ENCODE measurements at regions not wholly inside any gene's neighbourhood (a gene's known extent, or its start where the extent isn't known, plus 50 kb on each side); places are given as distances from the start of the nearest gene placed in this dataset.

DNA sequence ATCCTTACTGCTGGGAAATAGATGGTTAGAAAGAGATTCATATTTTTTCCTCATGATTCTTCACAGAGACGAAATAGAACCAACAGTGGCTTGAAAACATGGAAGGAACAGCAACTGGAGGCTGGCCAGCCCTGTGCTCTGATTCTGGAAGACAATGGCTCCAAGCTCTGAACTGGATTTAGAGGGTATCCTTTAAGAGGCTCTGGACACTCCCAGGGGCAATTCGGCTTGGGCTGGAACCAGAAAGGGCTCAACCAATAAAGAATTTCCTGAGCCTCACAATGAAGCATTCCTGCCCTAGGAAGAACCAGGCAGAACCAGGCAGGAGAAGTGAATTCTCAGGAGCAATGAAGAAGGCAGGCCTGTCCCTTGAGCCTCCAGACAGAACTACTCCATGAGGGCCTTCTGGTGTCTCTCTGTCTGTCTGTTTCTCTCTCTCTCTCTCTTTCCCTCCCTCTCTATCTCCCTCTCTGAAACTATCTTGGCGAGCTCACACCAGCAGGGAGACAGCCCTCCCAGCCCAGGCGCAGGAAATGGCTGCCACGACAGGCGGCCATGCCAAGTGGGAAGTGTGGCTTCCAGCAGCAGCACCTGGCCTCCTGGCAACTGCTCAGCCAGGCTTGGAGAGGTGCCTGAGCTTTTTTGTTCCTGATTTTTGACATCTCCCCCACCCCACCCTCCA, 93.3 kb downstream of the RCN1 start:
- Histone ChIP-seq H3K27me3 (replicated peaks in 2 of 5; ENCODE audit: control insufficient read depth in 4 of 5, insufficient read depth in 5 of 5, low read length in 4 of 5) (peaks cover 0 to 5% (median 0%) of the 10 kb centered on the region in 5 experiments), H3K4me3 (ENCODE audit: control insufficient read depth in 1 of 7, extremely low read depth in 1 of 7, insufficient read depth in 4 of 7, low read depth in 2 of 7, low read length in 6 of 7) (no peak overlapping the region), H3K9me3 (ENCODE audit: control extremely low read depth in 1 of 5, control insufficient read depth in 4 of 5, insufficient read depth in 2 of 5, low read depth in 1 of 5, low read length in 4 of 5) (no peaks in the 10 kb centered on the region), H3K4me1 (ENCODE audit: control extremely low read depth in 1 of 4, control insufficient read depth in 4 of 4, insufficient read depth in 4 of 4, low read length in 3 of 4) (peaks cover 0 to 24% (median 9%) of the 10 kb centered on the region in 4 experiments), H3K36me3 (ENCODE audit: control insufficient read depth in 4 of 4, insufficient read depth in 4 of 4, low read length in 3 of 4) (no peaks in the 10 kb centered on the region), H3K27ac (ENCODE audit: insufficient read depth in 1 of 2, low read depth in 1 of 2, low read length in 2 of 2, poor library complexity in 1 of 2, severe bottlenecking in 2 of 2) (no peak overlapping the region)
- DNase-seq, result no peak
- ChIA-PET POLR2A (no interaction called here), CTCF (interaction anchor here (0.8 to 2.5 kb wide), 4 partner anchors 8 to 135 kb away, joined by 3 to 12 read pairs (median 4); no protein-coding TSS in a partner anchor)
- WGBS (ENCODE audit: insufficient coverage), result 50% methylated on average over 2 of the region's 6 CpGs

DNA sequence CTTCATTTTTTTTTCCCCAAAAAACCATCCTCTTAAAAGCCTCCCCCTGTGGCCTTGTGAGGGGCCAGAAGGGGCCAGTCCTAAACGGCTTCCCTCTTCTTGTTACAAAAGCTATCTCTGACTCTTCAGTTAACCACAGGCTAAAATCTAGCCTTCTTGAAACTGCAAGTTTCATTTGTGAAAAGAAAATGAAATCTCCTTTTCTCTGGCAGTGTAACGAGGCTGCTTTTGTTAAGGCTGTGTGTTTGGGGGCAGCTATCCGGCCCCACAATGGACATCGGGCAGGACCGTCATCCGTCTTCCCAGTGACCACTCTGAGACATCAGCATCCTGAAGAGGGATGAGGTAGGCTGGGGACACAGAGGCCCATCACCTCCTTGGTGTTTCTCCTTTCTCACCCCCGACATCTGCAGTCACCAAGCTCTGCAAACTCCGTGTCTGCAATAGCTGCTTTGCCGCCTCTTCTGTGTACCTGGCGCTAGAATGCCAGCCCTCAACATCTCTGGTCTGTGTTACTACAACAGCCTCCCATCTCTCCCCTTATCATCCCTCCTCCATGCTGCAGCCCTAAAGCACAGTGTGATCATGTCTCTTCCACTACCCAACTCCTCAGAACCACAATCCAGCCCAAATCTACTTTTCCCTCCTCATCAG, 94.0 kb downstream of the RCN1 start:
- H3K36me3 ChIP-seq (ENCODE audit: control insufficient read depth in 4 of 4, insufficient read depth in 4 of 4, low read length in 3 of 4), result no peaks in the 10 kb centered on the region
- DNase-seq, result peak in 2 of 3 donors; percentile 27 to 58
- H3K27me3 ChIP-seq (replicated peaks in 2 of 5; ENCODE audit: control insufficient read depth in 4 of 5, insufficient read depth in 5 of 5, low read length in 4 of 5), result peaks cover 0 to 5% (median 0%) of the 10 kb centered on the region in 5 experiments
- no peaks in the 10 kb centered on the region for H3K9me3 ChIP-seq (ENCODE audit: control extremely low read depth in 1 of 5, control insufficient read depth in 4 of 5, insufficient read depth in 2 of 5, low read depth in 1 of 5, low read length in 4 of 5)
- POLR2A ChIA-PET, result no interaction called here
- no peak overlapping the region for H3K4me3 ChIP-seq (ENCODE audit: control insufficient read depth in 1 of 7, extremely low read depth in 1 of 7, insufficient read depth in 4 of 7, low read depth in 2 of 7, low read length in 6 of 7)
- peaks cover 0 to 22% (median 9%) of the 10 kb centered on the region in 4 experiments for H3K4me1 ChIP-seq (ENCODE audit: control extremely low read depth in 1 of 4, control insufficient read depth in 4 of 4, insufficient read depth in 4 of 4, low read length in 3 of 4)
- 100% methylated on average over 2 of the region's 10 CpGs for WGBS (ENCODE audit: insufficient coverage)
- H3K27ac ChIP-seq (ENCODE audit: insufficient read depth in 1 of 2, low read depth in 1 of 2, low read length in 2 of 2, poor library complexity in 1 of 2, severe bottlenecking in 2 of 2), result no peak overlapping the region
- CTCF ChIA-PET, result interaction anchor here (0.8 kb wide), 1 partner anchor 9 kb away, joined by 5 read pairs; no protein-coding TSS in a partner anchor

DNA sequence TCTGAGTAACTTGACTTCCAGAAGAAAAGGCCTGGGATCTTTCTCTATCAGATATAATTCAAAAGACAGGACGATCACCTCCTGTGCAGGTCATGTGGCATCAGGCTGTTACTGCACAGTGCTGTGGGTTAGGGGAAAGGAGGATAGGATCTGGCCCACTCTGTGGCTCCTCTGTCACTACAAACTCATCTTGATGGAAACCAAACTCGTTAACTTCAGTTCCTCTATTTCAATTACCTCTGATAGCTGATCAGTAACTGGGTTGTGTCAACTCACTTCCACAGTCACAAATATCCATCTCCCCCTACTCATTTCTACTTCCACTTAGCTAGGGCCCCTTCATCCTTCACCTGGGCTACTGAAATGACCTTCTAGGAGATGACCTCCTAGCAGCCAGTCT, 95.2 kb downstream of the RCN1 start:
- DNase-seq, result no peak

DNA sequence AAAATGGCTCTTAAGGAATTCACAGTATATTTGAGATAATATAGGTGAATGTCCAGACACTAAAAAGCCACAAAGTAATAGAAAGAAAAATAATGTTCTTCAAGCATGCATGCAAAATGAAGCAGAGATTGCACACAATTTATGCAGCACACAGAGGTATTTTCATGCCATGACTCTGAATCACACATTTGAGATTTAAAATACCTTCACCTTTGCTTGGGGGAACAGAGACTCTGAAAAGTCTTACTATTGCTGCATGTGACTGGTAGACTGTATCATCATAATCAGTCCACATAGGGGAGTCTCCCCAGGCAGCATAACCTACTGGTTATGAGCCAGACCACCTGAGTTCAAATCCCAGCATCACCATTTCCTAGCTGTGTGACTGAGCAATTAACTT, 96.2 kb downstream of the RCN1 start:
- Histone ChIP-seq H3K27ac (ENCODE audit: insufficient read depth in 1 of 2, low read depth in 1 of 2, low read length in 2 of 2, poor library complexity in 1 of 2, severe bottlenecking in 2 of 2) (no peak overlapping the region), H3K9me3 (ENCODE audit: control extremely low read depth in 1 of 5, control insufficient read depth in 4 of 5, insufficient read depth in 2 of 5, low read depth in 1 of 5, low read length in 4 of 5) (no peaks in the 10 kb centered on the region), H3K36me3 (ENCODE audit: control insufficient read depth in 4 of 4, insufficient read depth in 4 of 4, low read length in 3 of 4) (no peaks in the 10 kb centered on the region), H3K27me3 (replicated peaks in 2 of 5; ENCODE audit: control insufficient read depth in 4 of 5, insufficient read depth in 5 of 5, low read length in 4 of 5) (peaks cover 0 to 5% (median 0%) of the 10 kb centered on the region in 5 experiments), H3K4me3 (ENCODE audit: control insufficient read depth in 1 of 7, extremely low read depth in 1 of 7, insufficient read depth in 4 of 7, low read depth in 2 of 7, low read length in 6 of 7) (no peak overlapping the region), H3K4me1 (ENCODE audit: control extremely low read depth in 1 of 4, control insufficient read depth in 4 of 4, insufficient read depth in 4 of 4, low read length in 3 of 4) (peaks cover 0 to 22% (median 9%) of the 10 kb centered on the region in 4 experiments)
- no peak for DNase-seq
- ChIA-PET POLR2A (no interaction called here), CTCF (interaction anchor here (1.2 to 1.6 kb wide), 2 partner anchors 10 to 11 kb away, joined by 4 read pairs; no protein-coding TSS in a partner anchor)

More for the DNA sequence above, 95.2 kb downstream of the RCN1 start:
- Histone ChIP-seq H3K27ac (ENCODE audit: insufficient read depth in 1 of 2, low read depth in 1 of 2, low read length in 2 of 2, poor library complexity in 1 of 2, severe bottlenecking in 2 of 2) (no peak overlapping the region), H3K36me3 (ENCODE audit: control insufficient read depth in 4 of 4, insufficient read depth in 4 of 4, low read length in 3 of 4) (no peaks in the 10 kb centered on the region), H3K9me3 (ENCODE audit: control extremely low read depth in 1 of 5, control insufficient read depth in 4 of 5, insufficient read depth in 2 of 5, low read depth in 1 of 5, low read length in 4 of 5) (no peaks in the 10 kb centered on the region), H3K4me3 (ENCODE audit: control insufficient read depth in 1 of 7, extremely low read depth in 1 of 7, insufficient read depth in 4 of 7, low read depth in 2 of 7, low read length in 6 of 7) (no peak overlapping the region), H3K27me3 (replicated peaks in 2 of 5; ENCODE audit: control insufficient read depth in 4 of 5, insufficient read depth in 5 of 5, low read length in 4 of 5) (peaks cover 0 to 5% (median 0%) of the 10 kb centered on the region in 5 experiments), H3K4me1 (ENCODE audit: control extremely low read depth in 1 of 4, control insufficient read depth in 4 of 4, insufficient read depth in 4 of 4, low read length in 3 of 4) (peaks cover 0 to 22% (median 9%) of the 10 kb centered on the region in 4 experiments)
- CTCF ChIA-PET, result interaction anchor here (0.7 kb wide), 1 partner anchor 12 kb away, joined by 3 read pairs; no protein-coding TSS in a partner anchor
- POLR2A ChIA-PET, result no interaction called here
- 78% methylated on average over 2 of the region's 2 CpGs for WGBS (ENCODE audit: insufficient coverage)

DNA sequence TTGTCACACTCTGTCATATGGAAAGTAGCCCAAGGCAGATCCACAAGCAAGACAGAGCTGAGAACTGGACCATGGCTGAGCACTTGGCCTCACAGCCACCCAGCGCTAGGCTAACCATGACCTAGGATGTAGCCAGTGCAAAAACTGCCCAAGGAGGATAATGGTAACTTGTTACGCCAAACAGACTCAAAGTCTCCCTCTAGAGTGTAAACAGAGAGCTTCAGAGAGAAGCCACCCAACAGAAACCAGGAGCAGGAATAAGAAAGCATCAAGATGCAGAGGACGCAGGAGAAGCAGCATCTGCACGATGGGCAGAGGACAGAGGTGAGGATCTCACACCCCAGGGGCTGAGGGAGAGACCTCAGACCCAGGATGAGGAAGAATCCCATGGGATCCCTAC, 97.9 kb downstream of the RCN1 start:
- no peak for DNase-seq
- H3K27ac ChIP-seq (ENCODE audit: insufficient read depth in 1 of 2, low read depth in 1 of 2, low read length in 2 of 2, poor library complexity in 1 of 2, severe bottlenecking in 2 of 2), result no peak overlapping the region
- POLR2A ChIA-PET, result no interaction called here
- no peaks in the 10 kb centered on the region for H3K36me3 ChIP-seq (ENCODE audit: control insufficient read depth in 4 of 4, insufficient read depth in 4 of 4, low read length in 3 of 4)
- H3K4me1 ChIP-seq (ENCODE audit: control extremely low read depth in 1 of 4, control insufficient read depth in 4 of 4, insufficient read depth in 4 of 4, low read length in 3 of 4), result peaks cover 0 to 18% (median 8%) of the 10 kb centered on the region in 4 experiments
- no peak overlapping the region for H3K4me3 ChIP-seq (ENCODE audit: control insufficient read depth in 1 of 7, extremely low read depth in 1 of 7, insufficient read depth in 4 of 7, low read depth in 2 of 7, low read length in 6 of 7)
- CTCF ChIA-PET, result interaction anchor here (1.6 kb wide), 1 partner anchor 13 kb away, joined by 4 read pairs; no protein-coding TSS in a partner anchor
- H3K9me3 ChIP-seq (ENCODE audit: control extremely low read depth in 1 of 5, control insufficient read depth in 4 of 5, insufficient read depth in 2 of 5, low read depth in 1 of 5, low read length in 4 of 5), result no peaks in the 10 kb centered on the region
- WGBS (ENCODE audit: insufficient coverage), result 93% methylated on average over 3 of the region's 4 CpGs
- peaks cover 0 to 2% (median 0%) of the 10 kb centered on the region in 5 experiments for H3K27me3 ChIP-seq (replicated peaks in 2 of 5; ENCODE audit: control insufficient read depth in 4 of 5, insufficient read depth in 5 of 5, low read length in 4 of 5)

DNA sequence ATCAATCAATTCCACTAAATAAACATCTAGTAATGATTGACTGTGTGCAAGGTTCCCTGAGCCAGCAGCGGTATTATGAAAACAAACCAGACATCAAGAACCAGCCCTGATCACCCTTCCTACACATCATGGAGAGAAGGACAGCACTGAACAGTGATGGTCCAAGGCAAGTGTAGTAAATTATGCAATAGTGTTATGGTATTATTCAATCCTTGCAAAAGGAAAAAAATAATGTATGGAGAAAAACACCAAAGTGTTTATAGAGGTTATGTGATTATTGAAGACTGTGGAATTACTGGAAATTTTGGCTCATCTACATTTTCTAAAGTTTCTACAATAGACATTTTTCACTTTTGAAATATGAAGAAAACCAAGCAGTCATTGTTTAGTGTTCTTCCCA, 105.3 kb downstream of the RCN1 start:
- no peaks in the 10 kb centered on the region for H3K9me3 ChIP-seq (ENCODE audit: control extremely low read depth in 1 of 5, control insufficient read depth in 4 of 5, insufficient read depth in 2 of 5, low read depth in 1 of 5, low read length in 4 of 5)
- ChIA-PET CTCF (no interaction called here), POLR2A (no interaction called here)
- DNase-seq, result no peak
- H3K27ac ChIP-seq (ENCODE audit: insufficient read depth in 1 of 2, low read depth in 1 of 2, low read length in 2 of 2, poor library complexity in 1 of 2, severe bottlenecking in 2 of 2), result no peak overlapping the region
- WGBS (ENCODE audit: insufficient coverage), result no CpG with 5 or more reads among the region's 1 CpG
- peaks cover 0 to 3% (median 0%) of the 10 kb centered on the region in 5 experiments for H3K27me3 ChIP-seq (replicated peaks in 2 of 5; ENCODE audit: control insufficient read depth in 4 of 5, insufficient read depth in 5 of 5, low read length in 4 of 5)
- no peak overlapping the region for H3K4me3 ChIP-seq (ENCODE audit: control insufficient read depth in 1 of 7, extremely low read depth in 1 of 7, insufficient read depth in 4 of 7, low read depth in 2 of 7, low read length in 6 of 7)
- peaks cover 0 to 3% (median 1%) of the 10 kb centered on the region in 4 experiments for H3K4me1 ChIP-seq (ENCODE audit: control extremely low read depth in 1 of 4, control insufficient read depth in 4 of 4, insufficient read depth in 4 of 4, low read length in 3 of 4)
- no peaks in the 10 kb centered on the region for H3K36me3 ChIP-seq (ENCODE audit: control insufficient read depth in 4 of 4, insufficient read depth in 4 of 4, low read length in 3 of 4)

DNA sequence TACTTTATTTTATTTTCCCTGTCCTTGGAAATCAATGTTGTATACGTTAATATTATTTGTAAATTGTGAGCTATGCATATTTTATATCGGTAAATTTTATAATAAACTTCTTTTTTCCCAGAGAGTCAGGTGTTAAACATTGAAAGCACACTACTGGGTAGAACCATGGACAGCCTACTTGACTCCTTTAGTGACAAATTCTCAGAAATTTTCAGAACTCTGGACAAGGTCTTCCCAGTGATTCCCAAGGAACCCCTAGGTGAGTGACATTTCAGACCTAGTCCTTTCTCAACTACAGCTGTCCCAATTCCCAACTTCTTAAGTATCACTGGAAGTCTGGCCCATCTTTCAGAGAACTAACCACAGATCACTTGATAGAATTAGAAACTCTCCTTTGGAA, 107.2 kb downstream of the RCN1 start:
- no peaks in the 10 kb centered on the region for H3K9me3 ChIP-seq (ENCODE audit: control extremely low read depth in 1 of 5, control insufficient read depth in 4 of 5, insufficient read depth in 2 of 5, low read depth in 1 of 5, low read length in 4 of 5)
- peaks cover 0 to 3% (median 0%) of the 10 kb centered on the region in 5 experiments for H3K27me3 ChIP-seq (replicated peaks in 2 of 5; ENCODE audit: control insufficient read depth in 4 of 5, insufficient read depth in 5 of 5, low read length in 4 of 5)
- no peak for DNase-seq
- H3K4me1 ChIP-seq (ENCODE audit: control extremely low read depth in 1 of 4, control insufficient read depth in 4 of 4, insufficient read depth in 4 of 4, low read length in 3 of 4), result peaks cover 0 to 3% (median 1%) of the 10 kb centered on the region in 4 experiments
- H3K27ac ChIP-seq (ENCODE audit: insufficient read depth in 1 of 2, low read depth in 1 of 2, low read length in 2 of 2, poor library complexity in 1 of 2, severe bottlenecking in 2 of 2), result no peak overlapping the region
- no peaks in the 10 kb centered on the region for H3K36me3 ChIP-seq (ENCODE audit: control insufficient read depth in 4 of 4, insufficient read depth in 4 of 4, low read length in 3 of 4)
- 100% methylated on average over 1 of the region's 2 CpGs for WGBS (ENCODE audit: insufficient coverage)
- POLR2A ChIA-PET, result no interaction called here
- CTCF ChIA-PET, result interaction anchor here (0.6 kb wide), 1 partner anchor 12 kb away, joined by 3 read pairs; no protein-coding TSS in a partner anchor
- no peak overlapping the region for H3K4me3 ChIP-seq (ENCODE audit: control insufficient read depth in 1 of 7, extremely low read depth in 1 of 7, insufficient read depth in 4 of 7, low read depth in 2 of 7, low read length in 6 of 7)

All from common myeloid progenitor, CD34-positive (primary cell).